ENCODE measurements at regions not wholly inside any gene's neighbourhood (a gene's known extent, or its start where the extent isn't known, plus 50 kb on each side); places are given as distances from the start of the nearest gene placed in this dataset.

GRCh38 chr12:130224613-130225012 is 62.3 kb downstream of the FZD10 start:
- no peak for TF ChIP-seq CTCF (conservative IDR thresholded peaks at IDR 0.05; ENCODE audit: low read length)
- no peak overlapping the region for H3K4me3 ChIP-seq (ENCODE audit: low read length)
- no peak for DNase-seq (ENCODE audit: low read depth)

DNA sequence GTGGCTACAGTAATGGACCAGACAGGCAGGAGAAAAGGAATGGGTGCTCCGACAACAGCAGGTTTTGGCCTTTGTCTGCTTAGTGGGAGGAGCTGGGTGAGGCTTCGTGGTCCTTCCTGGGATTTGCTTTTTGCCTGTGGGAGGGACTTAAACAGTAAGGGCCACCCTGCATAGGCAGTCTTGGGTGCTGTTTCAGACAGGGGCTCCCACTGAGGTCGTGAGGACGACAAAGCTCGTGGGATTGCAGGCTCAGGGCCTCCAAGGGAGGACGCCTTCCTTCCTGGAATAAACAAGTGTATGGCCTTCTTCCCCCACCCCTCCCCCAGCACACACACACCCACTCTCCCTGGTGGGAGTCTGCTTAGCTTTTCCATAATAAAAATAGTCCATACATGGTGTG is 63.1 kb downstream of the FZD10 start:
- TF ChIP-seq CTCF (conservative IDR thresholded peaks at IDR 0.05; ENCODE audit: low read length), result no peak
- DNase-seq (ENCODE audit: low read depth), result no peak
- no peak overlapping the region for H3K4me3 ChIP-seq (ENCODE audit: low read length)

DNA sequence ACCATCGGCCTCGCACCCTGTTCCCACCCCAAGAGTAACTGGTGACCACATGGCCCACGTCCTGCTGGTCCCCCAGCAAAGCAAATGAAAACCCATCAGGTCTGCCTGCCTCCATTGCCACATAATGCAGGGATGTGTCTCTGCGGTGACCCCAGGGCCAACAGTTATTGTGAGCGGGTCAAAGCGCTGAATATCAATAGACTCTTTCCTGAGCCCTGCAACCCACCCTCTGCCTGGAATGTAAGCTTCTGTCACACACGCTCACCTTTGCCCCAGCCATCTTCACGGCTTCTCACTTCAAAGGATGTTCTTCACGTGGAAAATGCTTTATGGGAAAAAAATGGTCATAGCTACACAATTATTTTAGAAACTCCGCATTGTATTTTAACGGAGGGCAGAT is 63.9 kb downstream of the FZD10 start:
- H3K4me3 ChIP-seq (ENCODE audit: low read length), result no peak overlapping the region
- DNase-seq (ENCODE audit: low read depth), result no peak
- TF ChIP-seq CTCF (conservative IDR thresholded peaks at IDR 0.05; ENCODE audit: low read length), result no peak

DNA sequence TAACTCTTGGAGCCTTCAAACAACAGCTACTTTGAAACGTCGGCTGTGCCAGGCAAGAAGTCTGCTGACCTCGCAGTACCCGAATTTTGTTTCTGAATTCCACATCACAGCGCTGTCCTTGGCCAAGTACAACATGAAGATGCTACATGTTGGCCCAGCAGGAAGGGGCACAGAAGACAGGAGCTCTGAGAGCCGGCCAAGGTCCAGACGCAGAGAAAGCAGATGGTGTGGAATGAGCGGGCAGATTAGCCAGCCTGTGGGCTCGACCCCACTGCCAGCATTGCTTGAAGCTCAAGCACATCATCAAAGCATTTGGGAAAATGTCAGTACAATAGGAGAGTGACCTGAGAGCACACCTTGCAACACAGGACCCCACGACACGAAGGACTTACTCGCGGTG is 64.5 kb downstream of the FZD10 start:
- no peak for TF ChIP-seq CTCF (conservative IDR thresholded peaks at IDR 0.05; ENCODE audit: low read length)
- no peak overlapping the region for H3K4me3 ChIP-seq (ENCODE audit: low read length)
- DNase-seq (ENCODE audit: low read depth), result no peak

GRCh38 chr12:130227641-130228040 is 65.4 kb downstream of the FZD10 start:
- no peak overlapping the region for H3K4me3 ChIP-seq (ENCODE audit: low read length)
- DNase-seq (ENCODE audit: low read depth), result no peak
- TF ChIP-seq CTCF (conservative IDR thresholded peaks at IDR 0.05; ENCODE audit: low read length), result no peak

GRCh38 chr12:130236446-130236845 is 74.2 kb downstream of the FZD10 start:
- TF ChIP-seq CTCF (conservative IDR thresholded peaks at IDR 0.05; ENCODE audit: low read length), result no peak
- no peak for DNase-seq (ENCODE audit: low read depth)
- H3K4me3 ChIP-seq (ENCODE audit: low read length), result no peak overlapping the region

- no peak for DNase-seq (ENCODE audit: low read depth)
- TF ChIP-seq CTCF (conservative IDR thresholded peaks at IDR 0.05; ENCODE audit: low read length), result no peak
- no peak overlapping the region for H3K4me3 ChIP-seq (ENCODE audit: low read length)
These were observed 78.7 kb downstream of the FZD10 start for GRCh38 chr12:130240831-130241590.
